NCI-H345 (cell line): ENCODE measurements at regions not wholly inside any gene's neighbourhood (a gene's known extent, or its start where the extent isn't known, plus 50 kb on each side); places are given as distances from the start of the nearest gene placed in this dataset.

Source experiments
- DNase-seq: peaks from one replicate; lab custom pipeline; 2025; lab: John Stamatoyannopoulos, UW

DNA sequence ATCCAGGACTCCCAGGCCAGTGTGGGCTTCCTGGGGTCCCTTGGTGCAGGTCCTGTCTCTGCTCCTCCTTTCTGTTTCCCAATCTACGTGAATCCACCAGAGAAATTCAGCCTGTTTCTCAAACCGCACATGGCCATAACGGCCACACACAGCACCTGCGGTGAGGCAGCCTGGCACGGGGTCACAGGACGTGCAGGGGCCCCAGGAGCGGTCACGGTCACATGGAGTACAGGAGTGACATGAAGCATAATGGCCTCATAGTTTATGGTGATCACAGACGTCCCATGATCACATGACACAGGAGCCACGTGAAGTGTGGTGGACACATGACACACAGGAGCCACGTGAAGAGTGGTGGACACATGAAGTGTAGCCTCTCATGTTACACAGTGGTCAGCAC lies 248.5 kb upstream of the IRX4 start:
- DNase-seq, result no peak

DNA sequence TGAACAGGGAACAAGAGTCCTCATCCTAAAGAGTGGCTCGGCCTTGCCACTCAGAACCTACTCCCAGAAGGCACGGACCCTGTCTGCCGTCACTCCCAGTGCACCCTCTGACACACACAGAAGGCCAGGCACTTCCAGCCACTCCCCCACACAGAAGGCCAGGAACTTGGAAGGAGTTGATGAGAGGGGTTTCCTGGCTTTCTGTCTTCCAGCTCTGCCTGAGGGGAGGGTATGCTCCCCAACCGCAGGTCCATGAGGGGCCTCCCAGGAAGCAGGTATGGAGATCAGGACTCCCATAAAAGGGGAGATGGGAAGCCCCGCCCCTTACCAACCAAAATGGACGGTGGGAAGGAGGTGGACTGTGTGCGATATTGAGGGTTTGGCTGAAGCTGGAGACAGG lies 247.6 kb upstream of the IRX4 start:
- no peak for DNase-seq

DNA sequence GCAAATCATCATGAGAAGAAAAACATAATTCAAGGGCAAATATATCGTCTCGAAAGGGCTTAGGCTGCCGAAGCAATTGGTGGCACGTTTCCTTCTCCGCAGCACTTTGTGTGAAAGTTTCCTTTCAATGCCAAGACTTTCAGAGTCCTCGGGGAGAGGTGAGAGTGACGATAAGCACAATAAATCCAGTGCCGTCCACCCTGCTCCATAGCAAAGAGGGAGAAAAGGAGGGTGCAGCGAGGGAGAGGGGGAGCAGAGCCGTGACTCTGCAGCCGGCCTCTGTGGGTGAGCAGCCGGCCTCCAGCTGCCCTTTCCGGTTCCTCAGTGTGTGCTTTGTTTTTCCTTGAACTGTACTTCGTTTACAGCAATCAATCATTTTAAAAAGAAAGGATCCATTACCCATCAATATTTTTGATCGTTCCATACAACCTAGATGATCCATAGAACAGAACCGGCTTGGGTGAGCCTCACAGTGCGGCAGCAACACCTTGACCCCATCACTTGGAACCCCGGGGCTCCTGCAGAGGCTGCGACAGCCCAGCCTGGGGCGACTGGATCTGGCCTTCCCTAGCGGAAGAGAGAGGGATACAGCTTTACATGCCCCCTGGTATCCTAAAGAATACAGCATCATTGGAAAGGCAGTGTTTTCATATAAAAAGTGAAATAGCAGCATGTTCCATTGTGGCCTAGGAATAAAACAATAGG lies 247.0 kb upstream of the IRX4 start:
- no peak for DNase-seq

DNA sequence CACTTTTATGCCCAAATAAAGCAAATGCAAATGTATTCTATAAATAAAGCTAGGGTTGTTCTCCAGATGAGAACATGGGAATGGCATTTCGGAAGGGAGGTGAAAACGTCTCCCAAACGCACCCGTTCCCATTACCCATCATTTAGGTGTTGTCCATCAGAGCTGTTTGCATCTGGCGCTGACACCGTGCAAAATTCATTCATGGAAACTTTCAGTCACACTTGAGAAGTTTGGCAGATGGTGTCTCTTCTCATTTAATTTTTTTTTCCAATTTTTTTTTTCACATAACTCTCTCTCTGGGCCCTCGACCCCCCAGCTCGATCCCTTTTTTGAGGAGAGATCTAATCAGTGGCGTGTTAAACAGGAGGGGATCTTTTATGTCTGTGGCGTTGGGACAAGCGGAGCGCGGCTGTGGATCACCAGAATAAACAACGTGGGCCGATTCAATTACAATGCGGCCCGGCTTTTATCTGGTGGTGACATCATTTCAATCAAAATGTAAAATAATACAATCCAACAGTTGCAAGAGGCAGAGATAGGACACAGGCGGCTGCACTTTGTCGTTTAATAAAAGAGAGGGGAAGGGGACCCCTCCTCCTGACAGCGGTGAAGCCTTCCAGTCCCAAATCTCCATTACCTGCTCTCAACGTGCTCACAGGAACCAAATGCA lies 246.1 kb upstream of the IRX4 start:
- DNase-seq, result no peak

DNA sequence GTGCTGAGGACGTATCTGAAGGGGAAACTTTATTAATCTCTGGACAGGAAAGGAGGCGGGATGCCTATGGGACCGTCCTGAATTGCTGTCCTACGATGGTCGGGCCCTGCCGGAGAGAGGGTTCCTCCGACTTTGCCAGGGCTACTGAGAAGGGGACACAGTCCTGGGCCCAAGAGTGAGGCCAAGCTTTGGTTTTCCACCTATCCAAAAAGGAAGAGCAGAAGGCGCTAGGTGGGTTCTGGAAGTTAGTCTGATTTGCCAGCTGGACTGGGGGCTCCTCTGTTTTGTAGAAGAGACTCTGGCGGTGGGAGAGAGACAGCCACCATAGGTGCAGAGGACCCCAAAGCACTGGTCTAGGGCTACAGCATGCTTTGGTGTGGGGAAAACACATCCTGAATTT lies 243.8 kb upstream of the IRX4 start:
- no peak for DNase-seq

DNA sequence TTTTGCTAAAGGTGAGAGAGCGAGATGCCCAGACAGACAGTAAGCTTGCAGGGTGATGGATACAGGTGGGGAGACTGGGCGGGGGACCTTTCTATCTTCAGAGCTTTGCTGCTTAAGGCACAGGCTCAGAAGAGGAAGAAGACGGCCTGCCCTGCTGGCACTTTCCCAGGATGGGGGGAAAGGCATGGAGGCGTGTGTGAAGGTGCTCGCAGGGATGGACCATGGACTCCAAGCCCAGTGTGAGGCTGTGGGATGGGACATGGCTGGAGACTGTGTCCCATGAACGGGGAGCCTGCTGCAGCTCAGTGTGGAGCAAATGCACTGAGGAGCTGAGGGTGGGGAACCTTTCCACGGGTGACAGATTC lies 243.2 kb upstream of the IRX4 start:
- DNase-seq, result no peak

DNA sequence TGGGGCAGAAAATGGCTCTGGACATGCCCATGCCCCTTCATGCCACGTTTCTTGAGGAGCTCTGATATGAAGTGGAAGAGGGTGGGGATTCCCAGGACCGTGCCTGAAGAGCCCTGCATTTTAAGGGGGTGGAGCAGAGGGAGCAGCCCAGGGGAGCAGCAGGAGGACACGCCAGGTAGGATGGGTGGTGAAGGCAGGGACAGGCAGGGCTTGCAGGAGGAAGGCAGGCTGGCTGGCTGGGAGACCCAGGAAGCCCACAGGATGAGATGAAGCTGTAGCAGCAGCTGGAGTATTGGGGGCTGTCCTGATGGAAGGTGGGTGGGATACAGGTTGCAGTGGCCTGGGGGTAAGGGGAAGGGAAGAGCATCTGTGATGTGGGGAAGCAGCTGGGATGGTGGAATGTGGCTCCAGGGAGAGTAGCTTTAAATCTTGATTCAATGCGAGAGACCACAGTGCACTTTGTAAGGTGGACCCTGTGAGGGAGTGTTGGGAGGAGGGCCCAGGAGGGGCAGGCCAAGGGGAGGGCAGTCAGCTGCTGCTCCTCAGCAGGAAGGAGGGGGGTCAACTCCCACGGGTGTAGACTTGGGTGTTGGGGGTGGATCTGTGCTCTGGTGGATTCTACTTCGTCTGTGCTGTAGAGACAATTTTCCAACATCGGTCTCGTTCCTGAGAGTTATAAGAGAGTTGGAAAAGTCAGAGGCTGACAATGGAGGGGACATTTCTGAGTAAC lies 242.6 kb upstream of the IRX4 start:
- DNase-seq, result no peak

DNA sequence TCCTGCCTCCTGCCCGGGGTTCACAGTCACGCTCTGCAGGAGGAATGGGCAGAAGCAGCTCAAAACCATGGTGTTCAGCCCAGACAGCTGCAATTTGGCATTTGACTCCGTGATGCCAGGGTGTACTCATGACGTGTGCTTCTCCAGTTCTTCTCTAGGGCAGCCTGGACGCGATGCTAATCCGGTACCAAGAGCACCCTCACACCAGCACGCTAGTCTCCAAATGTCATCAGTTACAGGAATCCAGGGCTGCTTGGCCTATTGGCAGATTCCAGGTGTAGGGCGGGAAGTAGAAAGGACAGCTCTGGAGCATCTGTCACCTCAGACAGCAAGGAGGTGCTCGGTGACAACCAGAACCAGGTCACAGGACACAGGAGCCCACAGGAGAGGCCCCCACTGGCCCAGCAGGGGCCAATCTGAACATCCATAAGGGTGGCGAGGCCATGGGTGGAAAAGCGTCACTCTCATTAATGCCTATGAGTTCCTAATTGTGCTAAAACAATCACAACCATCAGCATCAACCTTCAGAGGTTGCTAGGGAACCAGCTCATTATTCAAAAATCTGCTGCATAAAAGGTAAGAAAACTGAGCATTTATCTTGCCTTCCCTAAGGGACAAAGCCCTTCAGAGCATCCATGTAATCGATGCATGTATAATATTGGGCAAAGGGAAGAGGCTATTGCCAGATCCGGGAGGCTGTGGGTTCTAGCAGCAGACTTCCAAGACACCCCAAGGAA lies 241.9 kb upstream of the IRX4 start:
- no peak for DNase-seq

DNA sequence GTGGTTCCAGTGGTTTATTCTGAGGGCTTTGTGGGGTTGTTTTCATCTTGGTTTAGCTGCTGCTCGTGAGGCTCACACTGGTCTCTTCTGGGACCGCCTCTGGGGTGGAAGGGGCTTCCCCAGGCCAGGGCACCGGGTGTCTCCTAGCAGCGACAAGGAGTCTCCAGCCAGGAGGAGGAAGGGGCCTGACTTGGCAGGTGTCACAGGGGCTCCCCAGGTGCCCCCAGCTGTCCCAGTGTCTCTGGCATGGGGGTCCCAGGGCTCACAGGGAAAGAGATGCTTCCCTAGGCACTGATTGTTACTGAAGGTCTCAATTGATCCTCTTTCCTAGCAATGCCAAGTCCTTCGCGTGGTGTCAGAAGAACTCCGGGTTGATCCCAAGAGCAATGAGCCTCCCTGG lies 241.1 kb upstream of the IRX4 start:
- no peak for DNase-seq

DNA sequence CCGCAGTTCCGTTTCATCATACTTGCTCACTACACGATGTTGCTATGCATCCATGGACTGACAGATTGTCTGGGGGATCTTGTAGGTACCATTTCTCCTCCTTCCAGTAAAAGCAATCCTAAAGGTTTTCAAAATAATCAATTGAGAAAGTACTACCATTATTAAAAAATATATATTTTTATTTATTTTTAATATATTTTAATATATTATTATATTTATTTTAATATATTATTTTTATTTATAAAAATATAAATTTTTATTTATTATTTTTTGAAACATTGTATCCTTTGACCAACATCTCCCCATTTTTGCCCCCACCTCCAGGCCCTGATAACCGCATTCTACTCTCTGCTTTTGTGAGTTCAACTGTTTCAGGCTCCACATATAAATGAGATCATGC lies 237.6 kb upstream of the IRX4 start:
- no peak for DNase-seq

DNA sequence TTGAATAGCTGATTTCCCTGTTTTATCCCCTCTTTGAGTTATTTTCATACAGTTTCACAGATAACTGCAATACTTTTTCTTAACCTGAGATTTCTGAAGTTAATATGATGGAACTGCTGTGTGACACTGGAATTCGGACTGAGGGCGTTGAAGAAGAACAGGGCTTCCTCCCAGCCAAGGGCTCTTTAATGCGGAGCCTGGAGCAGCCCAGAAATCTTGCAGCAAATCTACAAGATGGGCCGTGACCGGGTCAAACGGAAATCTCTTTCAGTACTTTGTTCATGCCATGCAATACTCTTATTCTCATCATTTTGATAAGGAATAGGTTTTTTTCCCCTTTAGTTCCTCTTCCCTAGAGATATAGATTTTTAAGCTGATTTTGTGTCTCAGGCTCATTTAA lies 236.8 kb upstream of the IRX4 start:
- DNase-seq, result no peak

DNA sequence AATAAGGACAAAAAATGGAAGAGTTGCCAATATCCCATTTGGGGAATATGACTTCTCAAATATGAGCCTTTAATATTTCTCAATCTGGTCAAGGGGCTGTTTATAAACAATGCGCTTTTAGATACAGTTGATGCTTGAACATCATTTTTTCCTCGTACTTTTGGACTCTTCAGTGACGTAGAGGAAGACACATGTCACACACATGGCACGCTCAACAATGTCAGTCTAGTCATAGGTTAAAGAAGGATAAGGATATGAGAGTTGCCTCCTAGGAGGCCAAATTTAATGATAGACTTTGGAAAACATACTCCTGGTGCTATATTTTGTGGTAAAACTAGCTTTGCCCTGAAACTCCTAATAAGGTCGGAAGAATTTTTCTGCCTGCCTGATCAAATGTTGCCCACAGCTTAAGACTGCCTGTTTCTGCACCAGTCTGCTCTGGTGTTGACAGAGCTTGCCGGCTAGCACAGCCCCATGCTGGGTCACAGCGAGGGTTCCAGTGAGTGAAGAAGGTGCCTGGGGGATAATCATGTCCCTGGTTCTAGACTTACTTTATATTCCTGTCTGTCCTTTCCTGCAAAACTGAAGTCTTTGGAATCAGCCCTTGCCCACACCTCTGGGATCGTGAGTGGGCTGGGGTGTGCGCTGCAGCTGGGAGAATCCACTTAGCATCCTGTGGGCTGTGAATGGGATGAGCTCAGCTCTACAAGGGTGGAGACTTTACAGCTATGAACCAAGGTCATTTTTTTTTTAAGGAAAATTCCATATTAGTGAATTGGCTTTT lies 230.8 kb upstream of the IRX4 start:
- no peak for DNase-seq

DNA sequence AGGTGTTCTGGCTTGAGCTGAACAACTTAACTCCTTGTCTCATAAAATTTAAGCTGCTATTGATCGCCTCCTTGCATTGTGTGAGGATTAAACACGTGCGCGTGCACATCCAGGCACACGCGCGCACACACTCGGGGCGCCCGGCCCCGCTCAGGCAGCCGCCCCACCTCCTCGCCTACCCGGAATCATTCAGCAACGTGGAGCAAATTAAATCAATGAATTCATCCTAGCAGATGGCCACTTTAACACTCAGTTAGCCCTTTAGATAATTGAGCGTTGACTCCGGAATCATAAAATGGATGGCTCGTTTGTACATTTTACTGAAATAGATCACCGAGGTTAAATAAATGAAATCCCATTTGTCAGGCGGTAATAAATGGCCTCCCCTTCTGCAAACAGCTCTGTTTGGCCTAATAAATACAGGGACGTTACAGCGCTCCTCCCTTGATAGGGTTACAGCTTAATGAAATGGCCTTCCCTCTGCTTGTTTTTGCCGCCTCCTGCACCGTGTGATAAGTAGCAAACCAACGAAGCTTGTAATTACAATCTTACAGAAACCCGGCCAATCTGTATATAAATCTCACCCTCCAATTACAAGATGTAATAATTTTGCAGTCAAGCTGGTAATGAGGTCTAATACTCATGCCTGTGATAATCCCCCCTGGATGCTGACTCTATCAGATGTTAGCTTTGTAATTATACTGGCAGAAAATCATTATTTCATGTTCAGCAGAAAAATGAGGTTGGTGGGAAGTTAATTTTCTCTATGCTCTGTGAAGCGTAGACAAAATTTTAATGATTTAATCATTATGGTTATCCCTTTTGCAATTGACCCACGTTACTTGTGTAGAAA lies 229.7 kb upstream of the IRX4 start:
- DNase-seq, result no peak

DNA sequence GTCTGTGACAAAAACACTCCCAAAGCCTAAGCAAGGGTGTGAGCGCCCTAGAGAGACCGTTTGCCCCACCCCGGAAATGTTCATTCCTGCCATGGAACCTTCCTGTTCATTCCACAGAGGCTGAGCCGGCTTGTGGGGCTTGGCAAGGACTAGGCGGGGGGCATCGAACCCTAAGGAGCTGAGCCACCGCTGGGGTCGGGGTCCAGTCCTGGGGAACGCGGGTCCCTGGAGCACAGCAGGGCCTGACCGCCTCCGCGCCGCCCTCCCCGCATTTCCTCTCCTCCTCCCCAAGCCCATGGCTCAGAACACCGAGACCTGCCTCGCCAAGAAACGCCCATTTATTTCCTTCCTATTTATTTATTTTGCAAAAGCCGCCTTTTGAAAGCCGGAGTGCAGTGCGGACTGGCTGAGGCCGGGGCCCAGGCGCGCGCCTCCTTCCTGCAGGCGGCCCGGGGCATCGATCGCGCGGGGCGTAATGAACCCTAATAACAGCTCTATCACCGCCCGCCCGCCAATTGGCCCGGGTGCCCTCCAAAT lies 228.9 kb upstream of the IRX4 start:
- no peak for DNase-seq

DNA sequence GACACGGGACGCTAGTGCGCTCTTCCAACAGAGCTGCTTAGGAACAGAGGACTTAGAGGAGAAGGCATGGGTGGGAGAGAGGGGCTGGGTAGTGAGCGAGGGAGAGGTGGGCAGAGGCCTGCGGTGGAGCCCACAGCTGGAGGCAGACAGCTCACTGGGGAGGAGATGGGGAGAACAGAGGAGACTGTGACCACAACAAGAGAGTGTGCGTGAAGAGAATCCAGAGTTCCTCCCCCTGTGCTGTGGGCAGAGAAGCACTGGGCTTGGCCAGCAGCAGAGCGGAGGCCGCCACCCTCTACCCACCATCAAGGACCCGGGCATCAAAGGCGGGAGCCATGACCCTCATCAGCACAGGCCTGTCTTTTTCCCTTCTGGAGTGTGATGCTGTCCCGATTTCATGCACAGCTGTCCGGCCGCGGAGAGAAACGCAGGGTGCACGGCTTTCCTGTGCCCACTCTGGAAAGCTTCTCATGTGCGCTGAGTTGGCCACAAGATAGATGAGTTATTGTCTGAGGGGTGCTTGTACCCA lies 228.3 kb upstream of the IRX4 start:
- no peak for DNase-seq

DNA sequence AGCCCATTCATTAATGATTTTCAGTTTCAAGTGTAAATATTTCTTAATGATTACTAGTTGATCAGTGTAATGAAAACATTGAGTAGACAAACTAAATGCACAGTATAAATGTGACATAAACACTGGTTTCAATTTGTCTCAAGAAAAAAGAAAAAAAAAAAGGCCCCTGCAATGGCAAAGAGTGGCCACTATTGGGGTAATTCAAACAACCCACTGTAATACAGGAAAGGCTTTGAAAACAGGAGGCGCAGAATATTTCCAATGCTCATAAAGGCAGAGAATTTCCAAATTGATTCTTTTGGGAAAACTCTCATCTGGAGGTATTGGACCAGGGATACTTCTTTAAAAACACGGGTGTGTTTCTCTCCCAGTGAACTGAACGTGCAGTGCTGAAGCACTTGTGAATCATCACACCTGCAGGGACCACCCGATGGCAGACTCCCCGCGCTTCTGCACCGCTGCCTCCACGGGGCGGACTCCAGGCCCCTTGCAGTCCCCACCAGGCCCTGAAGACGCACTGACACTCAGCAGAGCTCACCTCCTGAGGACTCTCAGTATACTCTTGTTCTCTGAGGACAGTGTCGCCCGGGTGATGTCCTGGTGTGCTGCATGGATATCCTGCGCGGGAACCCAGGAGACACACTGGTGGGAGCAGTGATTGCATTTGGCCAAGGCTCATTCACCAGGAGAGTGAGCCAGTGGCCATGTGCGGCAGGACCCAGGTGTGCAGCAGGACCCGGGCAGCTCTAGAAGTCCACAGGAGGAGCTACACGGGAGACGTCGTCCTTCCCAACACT lies 227.6 kb upstream of the IRX4 start:
- no peak for DNase-seq

DNA sequence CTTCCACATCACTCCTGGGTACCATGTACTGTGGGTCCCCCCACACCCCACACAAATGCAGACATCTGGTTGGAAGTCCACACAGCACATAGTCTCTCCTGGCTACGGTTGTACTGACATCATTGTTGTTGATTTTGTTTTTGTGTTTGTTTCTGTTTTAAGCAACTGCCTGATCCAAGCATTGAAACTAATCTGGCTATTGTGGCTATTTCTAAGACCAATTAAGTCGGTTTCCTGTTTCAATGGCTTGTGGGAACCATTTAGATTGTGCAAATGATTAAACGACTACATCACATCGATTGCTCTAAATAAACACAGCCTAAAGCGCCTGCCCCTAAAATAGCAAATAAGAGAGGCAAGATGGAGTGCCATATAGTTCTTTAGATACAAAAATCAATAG lies 226.8 kb upstream of the IRX4 start:
- no peak for DNase-seq

DNA sequence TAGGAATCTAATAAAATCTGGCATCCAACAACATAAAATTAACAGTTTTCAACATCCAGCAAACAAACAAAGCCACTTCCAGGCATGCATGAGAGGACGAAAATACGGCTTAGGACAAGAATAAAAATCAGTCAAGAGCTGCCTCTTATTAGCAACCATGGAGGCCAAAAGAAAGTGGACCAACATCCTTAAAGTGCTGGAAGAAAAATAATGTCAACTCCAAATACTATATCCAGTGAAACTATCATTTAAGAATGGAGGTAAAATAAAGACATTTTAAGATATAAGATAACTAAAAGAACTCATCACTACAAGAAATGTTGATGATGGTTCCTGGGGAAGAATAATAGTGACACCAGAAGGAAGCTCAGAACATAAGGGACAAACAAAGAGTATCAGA lies 224.0 kb upstream of the IRX4 start:
- DNase-seq, result no peak

DNA sequence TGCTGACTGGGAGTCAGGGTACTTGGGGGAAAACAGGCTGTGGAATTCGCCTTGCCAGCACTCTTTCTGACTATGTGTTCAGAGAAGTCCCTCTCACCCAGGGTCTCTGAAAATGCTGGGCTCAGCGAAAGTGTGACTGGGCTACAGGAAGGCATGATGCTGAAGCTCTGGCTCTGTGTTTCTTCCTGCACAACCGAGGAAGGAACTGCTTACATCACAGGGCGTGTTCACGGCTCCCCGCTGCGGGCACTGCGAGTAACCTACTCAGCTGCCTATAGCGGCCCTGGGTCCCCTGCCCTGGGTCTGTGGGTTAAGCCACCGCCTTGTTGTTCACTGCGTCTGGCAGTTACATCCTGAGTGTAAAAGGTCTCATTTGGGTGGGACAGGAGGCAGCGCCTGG lies 222.4 kb upstream of the IRX4 start:
- DNase-seq, result no peak

DNA sequence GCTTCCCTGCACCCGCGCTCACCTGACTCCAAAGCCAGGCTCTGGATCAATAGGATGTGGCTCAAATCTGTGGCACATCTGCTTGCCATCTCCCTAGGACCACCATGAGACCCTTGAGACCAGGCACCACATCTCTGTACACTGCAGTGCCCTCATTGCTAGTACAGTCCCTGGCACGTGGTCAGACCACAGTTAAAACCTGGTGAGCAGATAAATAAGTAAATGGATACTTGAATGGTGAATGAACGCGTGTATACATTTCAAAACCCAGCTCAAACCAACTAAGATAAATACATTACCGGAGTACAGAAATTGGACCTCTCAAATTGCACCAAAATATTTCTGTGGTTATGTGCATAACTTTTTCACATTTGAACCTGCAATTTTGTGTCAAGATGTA lies 221.2 kb upstream of the IRX4 start:
- DNase-seq, result no peak
